HCT116 (cell line): ENCODE measurements at regions not wholly inside any gene's neighbourhood (a gene's known extent, or its start where the extent isn't known, plus 50 kb on each side); places are given as distances from the start of the nearest gene placed in this dataset.

ENCODE experiments used
- ATAC-seq: fragments of 200-7000 bp; cut with Tn5 transposase; 2 replicates; pipeline ENCODE4 v1.9.1; 2020; ENCODE audit warnings: mild to moderate bottlenecking, moderate library complexity
- BruUV-seq: library from RNA; stranded (reverse); fragments of 400-500 nt; replicated peaks from 2 replicates; lab custom pipeline; 2021; lab: Mats Ljungman, UMichigan
- CTCF ChIA-PET: fragments of 300-600 bp; sonication (Branson Sonifier 250); formaldehyde crosslinking; loops from one replicate; lab custom pipeline; 2021; ENCODE audit warnings: antibody characterized with exemption; lab: Charles Lee
- POLR2A ChIA-PET: fragments of 300-600, 350-600 bp; sonication (Branson Sonifier 250); formaldehyde crosslinking; loops from one replicate; lab custom pipeline; 2021; ENCODE audit warnings: antibody characterized with exemption; lab: Charles Lee
- RAD21 ChIA-PET, 2 experiments: fragments of 300-600 bp; sonication (Branson Sonifier 250); formaldehyde crosslinking; loops; one replicate each; lab custom pipeline; 2023; ENCODE audit warnings: low total read pairs in 2 of 2; ENCODE audit not compliant: uncharacterized antibody in 2 of 2, unreplicated experiment in 2 of 2, low non-redundant PET in 1 of 2; lab: Charles Lee
- DNase-seq: peaks from one replicate; pipeline ENCODE4 v3.0.0-alpha.2; 2010; ENCODE audit warnings: low read depth, low spot score
- H2AFZ ChIP-seq: fragments of 200-600 bp; shearing (Covaris generic), sonication (generic); 2 replicates; pipeline ENCODE4 v1.6.1; 2017; ENCODE audit warnings: low read depth, mixed run types, mixed read lengths, antibody characterized with exemption, low read length; ENCODE audit not compliant: poor library complexity, severe bottlenecking
- H3K27ac ChIP-seq: 2 replicates; pipeline ENCODE4 v1.5.1; 2012; ENCODE audit warnings: low read depth, low read length
- H3K27me3 ChIP-seq: fragments of 200-600 bp; sonication (generic); 2 replicates; pipeline ENCODE4 v1.6.1; 2016; ENCODE audit warnings: mixed run types, low read length, mixed read lengths; ENCODE audit not compliant: insufficient read depth
- H3K36me3 ChIP-seq, 2 experiments: fragments of 200-500 bp in 1 of 2; fragments of 200-600 bp in 1 of 2; sonication (Bioruptor generic) in 1 of 2; sonication (generic) in 1 of 2; 2 replicates each; pipeline versions ENCODE4 v1.5.1 to v1.6.1; 2014 to 2016; ENCODE audit warnings: low read length in 2 of 2, inconsistent platforms in 1 of 2, mixed read lengths in 1 of 2, mixed run types in 1 of 2; ENCODE audit not compliant: insufficient read depth in 2 of 2, control insufficient read depth in 1 of 2
- H3K4me1 ChIP-seq, 2 experiments: fragments of 200-600 bp in 1 of 2; sonication (generic) in 1 of 2; 2 replicates each; pipeline versions ENCODE4 v1.5.1 to v1.6.1; 2012 to 2017; ENCODE audit warnings: low read length in 2 of 2, inconsistent platforms in 1 of 2, mild to moderate bottlenecking in 1 of 2, mixed read lengths in 1 of 2, mixed run types in 1 of 2, moderate library complexity in 1 of 2; ENCODE audit not compliant: insufficient read depth in 2 of 2, control insufficient read depth in 1 of 2
- H3K4me2 ChIP-seq: fragments of 200-600 bp; sonication (generic); 2 replicates; pipeline ENCODE4 v1.6.1; 2017; ENCODE audit warnings: mixed run types, low read length, mixed read lengths
- H3K4me3 ChIP-seq, 2 experiments: fragments of 200-600 bp in 1 of 2; sonication (generic) in 1 of 2; replicated peaks in 1 of 2; 2 replicates each; pipeline ENCODE4 v1.5.1; 2011 to 2016; ENCODE audit warnings: low read length in 2 of 2, control low read depth in 1 of 2, low read depth in 1 of 2, mild to moderate bottlenecking in 1 of 2, mixed read lengths in 1 of 2, mixed run types in 1 of 2
- H3K79me2 ChIP-seq: fragments of 200-600 bp; sonication (generic); 2 replicates; pipeline ENCODE4 v1.6.1; 2017; ENCODE audit warnings: mild to moderate bottlenecking, mixed run types, low read length, moderate library complexity, mixed read lengths; ENCODE audit not compliant: insufficient read depth
- H3K9ac ChIP-seq: fragments of 200-600 bp; sonication (generic); 2 replicates; pipeline ENCODE4 v1.6.1; 2016; ENCODE audit warnings: low read length, mixed read lengths
- H3K9me2 ChIP-seq: fragments of 200-600 bp; sonication (generic), shearing (Covaris generic); 2 replicates; pipeline ENCODE4 v1.6.1; 2017; ENCODE audit warnings: mixed run types, mild to moderate bottlenecking, moderate library complexity; ENCODE audit not compliant: insufficient read depth
- H3K9me3 ChIP-seq, 2 experiments: fragments of 200-500 bp in 1 of 2; fragments of 200-600 bp in 1 of 2; sonication (Bioruptor generic) in 1 of 2; sonication (generic) in 1 of 2; 2 replicates each; pipeline ENCODE4 v1.6.1; 2014 to 2017; ENCODE audit warnings: low read length in 2 of 2, mixed read lengths in 2 of 2, inconsistent platforms in 1 of 2, low read depth in 1 of 2, mild to moderate bottlenecking in 1 of 2, mixed run types in 1 of 2, moderate library complexity in 1 of 2; ENCODE audit not compliant: control insufficient read depth in 1 of 2, insufficient read depth in 1 of 2
- H4K20me1 ChIP-seq: fragments of 200-600 bp; sonication (generic), shearing (Covaris generic); 2 replicates; pipeline ENCODE4 v1.6.1; 2017; ENCODE audit warnings: mixed run types, mild to moderate bottlenecking, moderate library complexity; ENCODE audit not compliant: insufficient read depth
- ATF3 ChIP-seq: IDR thresholded peaks from 2 replicates; pipeline ENCODE4 v1.6.1; 2012
- CBX3 ChIP-seq: IDR thresholded peaks from 2 replicates; pipeline ENCODE4 v1.6.1; 2012; ENCODE audit warnings: low read depth
- CEBPB ChIP-seq: IDR thresholded peaks from 2 replicates; pipeline ENCODE4 v1.6.1; 2012; ENCODE audit warnings: low read depth
- EZH2phosphoT487 ChIP-seq: fragments of 200-600 bp; IDR thresholded peaks from 2 replicates; pipeline ENCODE4 v1.6.1; 2018; ENCODE audit warnings: antibody characterized with exemption, borderline replicate concordance
- MAX ChIP-seq: IDR thresholded peaks from 2 replicates; pipeline ENCODE4 v1.6.1; 2012
- POLR2A ChIP-seq: IDR thresholded peaks from 2 replicates; pipeline ENCODE4 v1.7.0; 2011; ENCODE audit warnings: borderline replicate concordance; ENCODE audit not compliant: insufficient read depth, insufficient read length; ENCODE audit errors: extremely low read depth
- RAD21 ChIP-seq: IDR thresholded peaks from 2 replicates; pipeline ENCODE4 v1.6.1; 2012; ENCODE audit warnings: low read depth, mild to moderate bottlenecking
- REST ChIP-seq: IDR thresholded peaks from 2 replicates; pipeline ENCODE4 v1.6.1; 2012; ENCODE audit warnings: low read depth
- SP1 ChIP-seq: IDR thresholded peaks from 2 replicates; pipeline ENCODE4 v1.6.1; 2012; ENCODE audit warnings: low read depth
- TCF7L2 ChIP-seq: IDR thresholded peaks from 2 replicates; pipeline ENCODE4 v1.7.0; 2011; ENCODE audit warnings: borderline replicate concordance, inconsistent platforms; ENCODE audit not compliant: insufficient read depth, insufficient read length; ENCODE audit errors: extremely low read depth
- YY1 ChIP-seq: IDR thresholded peaks from 2 replicates; pipeline ENCODE4 v1.6.1; 2011; ENCODE audit warnings: low read length, low read depth, moderate library complexity, mild to moderate bottlenecking; ENCODE audit not compliant: insufficient replicate concordance; ENCODE audit errors: extremely low read depth
- ZNF274 ChIP-seq: fragments of 200-500 bp; sonication (Bioruptor generic); IDR thresholded peaks from 2 replicates; pipeline ENCODE4 v1.6.1; 2014; ENCODE audit warnings: mild to moderate bottlenecking, low read depth, low read length, inconsistent platforms
- intact Hi-C: fragments of 100-400 bp; cut with micrococcal nuclease; formaldehyde crosslinking; loops from 2 replicates; pipeline ENCODE4 v1.10.0; 2022

DNA sequence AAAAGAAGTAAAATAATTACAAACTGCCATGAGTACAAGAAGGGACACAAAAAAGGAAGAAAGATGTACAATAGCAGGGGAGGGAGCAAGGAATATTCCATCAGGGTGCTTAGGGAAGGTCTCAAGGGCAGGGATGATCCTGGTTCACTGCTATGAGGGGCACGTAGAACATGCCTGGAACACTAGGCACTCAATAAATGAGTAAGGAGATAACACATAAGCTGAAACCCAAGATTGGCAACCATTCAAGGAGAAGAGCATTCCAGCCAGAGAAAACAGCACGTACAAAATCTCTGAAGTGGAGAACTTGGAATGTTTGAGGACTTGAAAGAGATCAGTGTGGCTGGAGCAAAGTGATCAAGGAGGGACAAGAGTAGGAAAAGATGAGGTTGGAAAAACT, 103.2 kb downstream of the FAM161A start (continued):
- no peak for TF ChIP-seq POLR2A

- BruUV-seq, result no TSS peak
- Histone ChIP-seq H3K4me3 (no peak overlapping the region), H2AFZ (no peak overlapping the region), H3K79me2 (no peaks in the 10 kb centered on the region), H3K9me3 (no peaks in the 10 kb centered on the region), H3K9ac (no peak overlapping the region), H3K36me3 (no peaks in the 10 kb centered on the region), H3K27ac (no peak overlapping the region), H3K27me3 (no peaks in the 10 kb centered on the region), H3K9me2 (no peaks in the 10 kb centered on the region), H3K4me1 (no peaks in the 10 kb centered on the region), H4K20me1 (no peaks in the 10 kb centered on the region), H3K4me2 (no peak overlapping the region)
- intact Hi-C loops, result no loop called here
- ChIA-PET CTCF (no interaction called here), POLR2A (no interaction called here), RAD21 (no interaction called here)
- TF ChIP-seq EZH2phosphoT487 (no peak), TCF7L2 (no peak), MAX (no peak), ATF3 (no peak), YY1 (no peak), SP1 (no peak), POLR2A (no peak), CBX3 (no peak), CEBPB (no peak), RAD21 (no peak), ZNF274 (no peak), REST (no peak)
- no peak for DNase-seq
- ATAC-seq, result no peak
These were observed 110.9 kb downstream of the FAM161A start for GRCh38 chr2:61742955-61743354.
